CD4-positive, alpha-beta memory T cell (primary cell): ENCODE measurements at regions not wholly inside any gene's neighbourhood (a gene's known extent, or its start where the extent isn't known, plus 50 kb on each side); places are given as distances from the start of the nearest gene placed in this dataset.
"Not testable (repeated sequence)": the region's sequence is repeated elsewhere in the genome, so short reads cannot be mapped to it uniquely, and the experiment has no call there.

ENCODE experiments used
- CTCF ChIA-PET: fragments of 350-600 bp; sonication (Branson Sonifier 250); formaldehyde crosslinking; loops from one replicate; lab custom pipeline; 2021; ENCODE audit warnings: inconsistent platforms; ENCODE audit not compliant: partially characterized antibody; lab: Charles Lee
- POLR2A ChIA-PET: fragments of 350-600 bp; sonication (Branson Sonifier 250); formaldehyde crosslinking; loops from one replicate; lab custom pipeline; 2021; ENCODE audit not compliant: partially characterized antibody; lab: Charles Lee
- DNase-seq, 5 donors: peaks; one replicate each; pipeline versions ENCODE4 v3.0.0 to v3.0.0-alpha.2; 2020 to 2022; ENCODE audit warnings: mixed read lengths in 1 of 5
- H3K27ac ChIP-seq: one replicate; pipeline ENCODE4 v1.7.0; 2013; ENCODE audit warnings: low read depth, low read length
- H3K27me3 ChIP-seq: 2 replicates; pipeline ENCODE4 v1.7.0; 2013; ENCODE audit warnings: mild to moderate bottlenecking, low read length, moderate library complexity; ENCODE audit not compliant: insufficient read depth
- H3K36me3 ChIP-seq: 2 replicates; pipeline ENCODE4 v1.7.0; 2013; ENCODE audit warnings: mild to moderate bottlenecking, low read length, moderate library complexity; ENCODE audit not compliant: insufficient read depth
- H3K4me1 ChIP-seq: 2 replicates; pipeline ENCODE4 v1.7.0; 2013; ENCODE audit warnings: mild to moderate bottlenecking, low read length, moderate library complexity; ENCODE audit not compliant: insufficient read depth
- H3K4me3 ChIP-seq, 2 donors: one replicate each; pipeline ENCODE4 v1.7.0; 2013; ENCODE audit warnings: low read length in 2 of 2, mild to moderate bottlenecking in 1 of 2
- H3K9me3 ChIP-seq, 2 donors: one replicate each; pipeline ENCODE4 v1.7.0; 2013; ENCODE audit warnings: low read length in 2 of 2, control low read depth in 1 of 2; ENCODE audit not compliant: control insufficient read depth in 1 of 2
- H3K27ac Mint-ChIP-seq, 7 donors: one replicate each; pipeline ENCODE4 v1.8.0; 2020 to 2021; ENCODE audit warnings: mixed read lengths in 7 of 7, mild to moderate bottlenecking in 6 of 7, inconsistent platforms in 3 of 7, moderate library complexity in 3 of 7
- H3K27me3 Mint-ChIP-seq, 2 donors: one replicate each; pipeline ENCODE4 v1.8.0; 2020 to 2021; ENCODE audit warnings: mixed read lengths in 2 of 2
- H3K36me3 Mint-ChIP-seq, 2 donors: one replicate each; pipeline ENCODE4 v1.8.0; 2020 to 2021; ENCODE audit warnings: mixed read lengths in 2 of 2, inconsistent platforms in 1 of 2, mild to moderate bottlenecking in 1 of 2
- H3K4me1 Mint-ChIP-seq, 4 donors: one replicate each; pipeline ENCODE4 v1.8.0; 2020 to 2021; ENCODE audit warnings: mixed read lengths in 4 of 4, mild to moderate bottlenecking in 1 of 4
- H3K4me3 Mint-ChIP-seq, 8 donors: one replicate each; pipeline ENCODE4 v1.8.0; 2020 to 2021; ENCODE audit warnings: mixed read lengths in 8 of 8, mild to moderate bottlenecking in 7 of 8, moderate library complexity in 6 of 8, inconsistent platforms in 3 of 8
- H3K9me3 Mint-ChIP-seq, 8 donors: one replicate each; pipeline ENCODE4 v1.8.0; 2020 to 2021; ENCODE audit warnings: mixed read lengths in 8 of 8, mild to moderate bottlenecking in 5 of 8, inconsistent platforms in 3 of 8, moderate library complexity in 1 of 8
- intact Hi-C: fragments of 100-400 bp; cut with micrococcal nuclease; formaldehyde crosslinking; loops from one replicate; pipeline ENCODE4 v1.15.1; 2023

- CTCF ChIA-PET: interaction anchor here (0.6 kb wide), 1 partner anchor 22 kb away, joined by 3 read pairs; no protein-coding TSS in a partner anchor
- Mint-ChIP-seq H3K27ac (no peak overlapping the region), H3K27me3 (no peaks in the 10 kb centered on the region), H3K4me3 (no peak overlapping the region), H3K9me3 (peaks cover 0 to 3% (median 0%) of the 10 kb centered on the region in 8 donors), H3K4me1 (no peaks in the 10 kb centered on the region), H3K36me3 (no peaks in the 10 kb centered on the region)
- Histone ChIP-seq H3K27me3 (no peaks in the 10 kb centered on the region), H3K4me1 (no peaks in the 10 kb centered on the region), H3K27ac (no peak overlapping the region), H3K4me3 (no peak overlapping the region), H3K9me3 (no peaks in the 10 kb centered on the region), H3K36me3 (no peaks in the 10 kb centered on the region)
- intact Hi-C loops: no loop called here
- no peak for DNase-seq
- POLR2A ChIA-PET: no interaction called here
Measured at GRCh38 chr9:22217254-22217653, 208.1 kb upstream of the CDKN2B start.

- H3K4me3 Mint-ChIP-seq, H3K4me1 Mint-ChIP-seq, H3K36me3 Mint-ChIP-seq, H3K9me3 Mint-ChIP-seq, H3K27ac ChIP-seq, H3K4me1 ChIP-seq, H3K27me3 ChIP-seq, H3K9me3 ChIP-seq, H3K36me3 ChIP-seq, H3K4me3 ChIP-seq, H3K27me3 Mint-ChIP-seq, POLR2A ChIA-PET, intact Hi-C loops, H3K27ac Mint-ChIP-seq: not testable (repeated sequence)
- DNase-seq: peak in 1 of 5 donors; percentile 8
- CTCF ChIA-PET: interaction anchor here (0.6 kb wide), 1 partner anchor 19 kb away, joined by 3 read pairs; no protein-coding TSS in a partner anchor
Measured at GRCh38 chr9:22225856-22226255, 216.8 kb upstream of the CDKN2B start.

GRCh38 chr9:22227986-22228385 lies 218.6 kb upstream of the DMRTA1 start:
- Mint-ChIP-seq H3K9me3 (peaks cover 3 to 19% (median 7%) of the 10 kb centered on the region in 8 donors), H3K36me3 (no peaks in the 10 kb centered on the region), H3K4me3 (no peak overlapping the region), H3K27me3 (peaks cover 8 to 12% of the 10 kb centered on the region in 2 donors), H3K4me1 (no peaks in the 10 kb centered on the region), H3K27ac (no peak overlapping the region)
- intact Hi-C loops: no loop called here
- Histone ChIP-seq H3K4me3 (no peak overlapping the region), H3K27me3 (no peaks in the 10 kb centered on the region), H3K36me3 (no peaks in the 10 kb centered on the region), H3K27ac (no peak overlapping the region), H3K4me1 (no peaks in the 10 kb centered on the region), H3K9me3 (no peaks in the 10 kb centered on the region)
- POLR2A ChIA-PET: no interaction called here
- CTCF ChIA-PET: no interaction called here
- no peak for DNase-seq

- CTCF ChIA-PET: interaction anchor here (1.7 kb wide), 1 partner anchor 220 kb away, joined by 3 read pairs; no protein-coding TSS in a partner anchor
- H3K9me3 Mint-ChIP-seq: peaks cover 3 to 18% (median 7%) of the 10 kb centered on the region in 8 donors
Measured at GRCh38 chr9:22228542-22228941, 218.1 kb upstream of the DMRTA1 start.

GRCh38 chr9:22229069-22229468 lies 217.6 kb upstream of the DMRTA1 start:
- ChIA-PET CTCF (interaction anchor here (1.7 kb wide), 1 partner anchor 221 kb away, joined by 3 read pairs; no protein-coding TSS in a partner anchor), POLR2A (no interaction called here)
- intact Hi-C loops: no loop called here
- Histone ChIP-seq H3K9me3 (no peaks in the 10 kb centered on the region), H3K4me3 (no peak overlapping the region), H3K36me3 (no peaks in the 10 kb centered on the region), H3K27ac (no peak overlapping the region), H3K4me1 (no peaks in the 10 kb centered on the region), H3K27me3 (no peaks in the 10 kb centered on the region)
- H3K9me3 Mint-ChIP-seq: peaks cover 3 to 16% (median 7%) of the 10 kb centered on the region in 8 donors
- H3K27me3 Mint-ChIP-seq: peaks cover 8 to 12% of the 10 kb centered on the region in 2 donors
- H3K27ac Mint-ChIP-seq: no peak overlapping the region
- no peaks in the 10 kb centered on the region for H3K36me3 Mint-ChIP-seq
- DNase-seq: no peak
- H3K4me3 Mint-ChIP-seq: no peak overlapping the region
- H3K4me1 Mint-ChIP-seq: no peaks in the 10 kb centered on the region

More at GRCh38 chr9:22228542-22228941, 218.1 kb upstream of the DMRTA1 start:
- POLR2A ChIA-PET: no interaction called here
- Histone ChIP-seq H3K27me3 (no peaks in the 10 kb centered on the region), H3K9me3 (no peaks in the 10 kb centered on the region), H3K4me1 (no peaks in the 10 kb centered on the region), H3K36me3 (no peaks in the 10 kb centered on the region), H3K4me3 (no peak overlapping the region), H3K27ac (no peak overlapping the region)
- Mint-ChIP-seq H3K27me3 (peaks cover 8 to 12% of the 10 kb centered on the region in 2 donors), H3K27ac (no peak overlapping the region), H3K4me3 (no peak overlapping the region), H3K36me3 (no peaks in the 10 kb centered on the region), H3K4me1 (no peaks in the 10 kb centered on the region)
- intact Hi-C loops: no loop called here
- no peak for DNase-seq

GRCh38 chr9:22231309-22231708 lies 215.3 kb upstream of the DMRTA1 start:
- H3K4me3 ChIP-seq, H3K4me1 ChIP-seq, H3K4me3 Mint-ChIP-seq, DNase-seq, H3K36me3 Mint-ChIP-seq, H3K36me3 ChIP-seq, H3K27me3 ChIP-seq, H3K27ac ChIP-seq, intact Hi-C loops, H3K27ac Mint-ChIP-seq, POLR2A ChIA-PET, H3K9me3 ChIP-seq, H3K4me1 Mint-ChIP-seq: not testable (repeated sequence)
- CTCF ChIA-PET: interaction anchor here (1.0 kb wide), 1 partner anchor 223 kb away, joined by 3 read pairs; the partner anchor contains the start of gene CDKN2B
- Mint-ChIP-seq H3K9me3 (peaks cover 3 to 13% (median 7%) of the 10 kb centered on the region in 8 donors), H3K27me3 (peaks cover 8 to 10% of the 10 kb centered on the region in 2 donors)

GRCh38 chr9:22232971-22233370 lies 213.7 kb upstream of the DMRTA1 start:
- Histone ChIP-seq H3K4me3 (no peak overlapping the region), H3K27ac (no peak overlapping the region), H3K36me3 (no peaks in the 10 kb centered on the region), H3K4me1 (no peaks in the 10 kb centered on the region), H3K9me3 (no peaks in the 10 kb centered on the region), H3K27me3 (no peaks in the 10 kb centered on the region)
- CTCF ChIA-PET: interaction anchor here (1.3 kb wide), 1 partner anchor 11 kb away, joined by 4 read pairs; no protein-coding TSS in a partner anchor
- POLR2A ChIA-PET: no interaction called here
- H3K27ac Mint-ChIP-seq: no peak overlapping the region
- H3K4me3 Mint-ChIP-seq: no peak overlapping the region
- H3K36me3 Mint-ChIP-seq: no peaks in the 10 kb centered on the region
- DNase-seq: no peak
- peaks cover 8 to 9% of the 10 kb centered on the region in 2 donors for H3K27me3 Mint-ChIP-seq
- H3K4me1 Mint-ChIP-seq: peaks cover 2 to 9% (median 4%) of the 10 kb centered on the region in 4 donors
- H3K9me3 Mint-ChIP-seq: peaks cover 3 to 13% (median 7%) of the 10 kb centered on the region in 8 donors
- intact Hi-C loops: no loop called here
